ENCODE measurements at regions not wholly inside any gene's neighbourhood (a gene's known extent, or its start where the extent isn't known, plus 50 kb on each side); places are given as distances from the start of the nearest gene placed in this dataset.

DNA sequence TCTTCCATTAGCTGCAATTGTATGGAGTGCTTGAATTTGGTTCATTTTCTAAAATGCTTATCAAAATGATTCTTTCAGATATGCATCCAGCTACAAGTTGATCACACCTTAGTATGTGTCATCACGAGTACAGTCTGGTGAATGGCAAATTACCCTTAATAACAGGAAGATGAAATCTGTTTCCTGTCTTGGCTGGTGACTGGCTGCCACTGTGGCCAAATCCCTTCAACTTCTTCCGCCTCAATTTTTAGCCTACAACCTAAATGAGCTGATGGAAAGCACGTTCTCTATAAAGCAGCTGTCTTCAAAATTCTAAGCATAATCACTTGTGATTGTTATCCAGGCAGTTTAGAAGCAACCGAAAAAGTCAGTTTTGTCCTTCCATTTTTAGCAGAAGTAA lies 387.1 kb upstream of the NECTIN3 start:
- H3K36me3 Mint-ChIP-seq (ENCODE audit: insufficient read depth in 1 of 3, low read depth in 3 of 3) = peaks cover 5 to 21% (median 17%) of the 10 kb centered on the region in 3 experiments; a peak in 6 of 7 replicates
- DNase-seq = no peak
- H2BK5ac ChIP-seq (ENCODE audit: insufficient read length, low read length) = no peak overlapping the region
- no peak overlapping the region for H3K9ac ChIP-seq (ENCODE audit: extremely low read depth, insufficient read length, low read length)
- no CpG with 5 or more reads among the region's 4 CpGs for WGBS (ENCODE audit: extremely low coverage, insufficient read length, low lambda C conversion rate)
- H3K27ac Mint-ChIP-seq = peak overlapping the region; percentile 40 to 97 (median 55); a peak in 5 of 7 replicates
- no peak overlapping the region; a peak in 1 of 5 replicates for H3K4me3 Mint-ChIP-seq
- no peak overlapping the region for H2AK5ac ChIP-seq (ENCODE audit: insufficient read length, low read length)
- no peak overlapping the region for H4K5ac ChIP-seq (ENCODE audit: insufficient read length, low read depth, low read length)
- no peaks in the 10 kb centered on the region for H4K20me1 ChIP-seq (ENCODE audit: control insufficient read depth, insufficient read depth, insufficient read length)
- H3K4ac ChIP-seq (ENCODE audit: low read depth, low read length) = no peak overlapping the region
- H3K9me3 ChIP-seq (ENCODE audit: control insufficient read depth, low read depth, low read length) = no peaks in the 10 kb centered on the region
- H3K14ac ChIP-seq (ENCODE audit: insufficient read depth, low read length) = no peak overlapping the region
- H3K18ac ChIP-seq (ENCODE audit: insufficient read length, low read depth, low read length) = no peak overlapping the region
- H3K4me1 ChIP-seq (ENCODE audit: insufficient read depth, low read length) = peaks cover 15% of the 10 kb centered on the region; the same call in 1 of the 2 replicates
- H2BK120ac ChIP-seq (ENCODE audit: low read depth, low read length, poor library complexity, severe bottlenecking) = no peak overlapping the region
- no peak overlapping the region for H3K27ac ChIP-seq (ENCODE audit: insufficient read length, low read depth, low read length)
- peaks cover 0 to 6% of the 10 kb centered on the region in 2 experiments; a peak in 3 of 5 replicates for H3K9me3 Mint-ChIP-seq
- no peaks in the 10 kb centered on the region for H3K79me2 ChIP-seq (ENCODE audit: insufficient read depth, low read length)
- no peak overlapping the region for H2BK12ac ChIP-seq (ENCODE audit: insufficient read length, low read depth, low read length)
- H4K91ac ChIP-seq (ENCODE audit: insufficient read length, low read depth, low read length) = no peak overlapping the region
- no peak overlapping the region for H2BK20ac ChIP-seq (ENCODE audit: low read depth, low read length, poor library complexity, severe bottlenecking)
- H3K23me2 ChIP-seq (ENCODE audit: insufficient read length, low read depth, low read length, poor library complexity, severe bottlenecking) = no peaks in the 10 kb centered on the region
- H3T11ph ChIP-seq (ENCODE audit: low read length) = no peak overlapping the region
- no peak overlapping the region for H2BK15ac ChIP-seq (ENCODE audit: low read depth, low read length)
- H3K79me1 ChIP-seq (ENCODE audit: insufficient read depth, low read depth, low read length, poor library complexity, severe bottlenecking) = no peaks in the 10 kb centered on the region
- H2AFZ ChIP-seq (ENCODE audit: low read length) = no peak overlapping the region
- no peaks in the 10 kb centered on the region for H3K27me3 ChIP-seq (ENCODE audit: insufficient read depth, low read length)
- TF ChIP-seq, protein P1, sequence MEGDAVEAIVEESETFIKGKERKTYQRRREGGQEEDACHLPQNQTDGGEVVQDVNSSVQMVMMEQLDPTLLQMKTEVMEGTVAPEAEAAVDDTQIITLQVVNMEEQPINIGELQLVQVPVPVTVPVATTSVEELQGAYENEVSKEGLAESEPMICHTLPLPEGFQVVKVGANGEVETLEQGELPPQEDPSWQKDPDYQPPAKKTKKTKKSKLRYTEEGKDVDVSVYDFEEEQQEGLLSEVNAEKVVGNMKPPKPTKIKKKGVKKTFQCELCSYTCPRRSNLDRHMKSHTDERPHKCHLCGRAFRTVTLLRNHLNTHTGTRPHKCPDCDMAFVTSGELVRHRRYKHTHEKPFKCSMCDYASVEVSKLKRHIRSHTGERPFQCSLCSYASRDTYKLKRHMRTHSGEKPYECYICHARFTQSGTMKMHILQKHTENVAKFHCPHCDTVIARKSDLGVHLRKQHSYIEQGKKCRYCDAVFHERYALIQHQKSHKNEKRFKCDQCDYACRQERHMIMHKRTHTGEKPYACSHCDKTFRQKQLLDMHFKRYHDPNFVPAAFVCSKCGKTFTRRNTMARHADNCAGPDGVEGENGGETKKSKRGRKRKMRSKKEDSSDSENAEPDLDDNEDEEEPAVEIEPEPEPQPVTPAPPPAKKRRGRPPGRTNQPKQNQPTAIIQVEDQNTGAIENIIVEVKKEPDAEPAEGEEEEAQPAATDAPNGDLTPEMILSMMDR (conservative IDR thresholded peaks at IDR 0.05) = no peak
- no peak overlapping the region for H3K56ac ChIP-seq (ENCODE audit: insufficient read length, low read depth, low read length)
- H3K27me3 Mint-ChIP-seq (ENCODE audit: low read depth) = no peaks in the 10 kb centered on the region
- no peak overlapping the region for H4K8ac ChIP-seq (replicated peaks; ENCODE audit: insufficient read length, low read depth, low read length)
- H3K4me1 Mint-ChIP-seq = peaks cover 55 to 57% of the 10 kb centered on the region in 2 experiments
- no peak overlapping the region for H3K23ac ChIP-seq (ENCODE audit: insufficient read length, low read depth, low read length)
- no peak overlapping the region for H3K4me2 ChIP-seq (ENCODE audit: insufficient read depth, insufficient read length, low read length)

Data from H9 (cell line).